ENCODE measurements at regions not wholly inside any gene's neighbourhood (a gene's known extent, or its start where the extent isn't known, plus 50 kb on each side); places are given as distances from the start of the nearest gene placed in this dataset.

DNA sequence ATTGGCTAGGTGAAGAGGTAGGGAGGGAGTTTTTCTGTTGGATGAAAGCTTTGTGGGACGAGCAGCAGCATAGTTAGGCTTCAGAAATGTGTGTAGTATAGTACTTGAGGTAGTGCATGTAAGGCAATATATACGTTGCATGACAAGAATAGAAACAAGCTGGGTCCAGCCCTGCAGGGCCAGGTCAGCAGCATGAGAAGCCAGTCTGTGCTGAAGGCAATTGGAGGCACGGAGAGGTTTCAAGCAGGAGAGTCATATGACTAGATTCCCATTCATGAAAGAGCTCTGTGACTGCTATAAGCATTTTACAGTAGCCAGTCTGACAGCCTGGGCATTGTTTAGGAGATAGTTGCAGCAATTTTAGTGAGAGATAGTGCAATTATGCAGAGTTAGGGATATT is 84.2 kb upstream of the DSCAM start:
- TF ChIP-seq RFX5 (IDR thresholded peaks at IDR 0.05; ENCODE audit: low read depth, low read length) = no peak
- TF ChIP-seq RCOR1 (IDR thresholded peaks at IDR 0.05; ENCODE audit: insufficient replicate concordance, low read length) = no peak
- no peak for TF ChIP-seq CHD1 (IDR thresholded peaks at IDR 0.05; ENCODE audit: low read depth, low read length)
- TF ChIP-seq, protein P1, sequence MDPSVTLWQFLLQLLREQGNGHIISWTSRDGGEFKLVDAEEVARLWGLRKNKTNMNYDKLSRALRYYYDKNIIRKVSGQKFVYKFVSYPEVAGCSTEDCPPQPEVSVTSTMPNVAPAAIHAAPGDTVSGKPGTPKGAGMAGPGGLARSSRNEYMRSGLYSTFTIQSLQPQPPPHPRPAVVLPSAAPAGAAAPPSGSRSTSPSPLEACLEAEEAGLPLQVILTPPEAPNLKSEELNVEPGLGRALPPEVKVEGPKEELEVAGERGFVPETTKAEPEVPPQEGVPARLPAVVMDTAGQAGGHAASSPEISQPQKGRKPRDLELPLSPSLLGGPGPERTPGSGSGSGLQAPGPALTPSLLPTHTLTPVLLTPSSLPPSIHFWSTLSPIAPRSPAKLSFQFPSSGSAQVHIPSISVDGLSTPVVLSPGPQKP (IDR thresholded peaks at IDR 0.05; ENCODE audit: borderline replicate concordance, low read depth, low read length) = no peak
- TF ChIP-seq, protein P2, sequence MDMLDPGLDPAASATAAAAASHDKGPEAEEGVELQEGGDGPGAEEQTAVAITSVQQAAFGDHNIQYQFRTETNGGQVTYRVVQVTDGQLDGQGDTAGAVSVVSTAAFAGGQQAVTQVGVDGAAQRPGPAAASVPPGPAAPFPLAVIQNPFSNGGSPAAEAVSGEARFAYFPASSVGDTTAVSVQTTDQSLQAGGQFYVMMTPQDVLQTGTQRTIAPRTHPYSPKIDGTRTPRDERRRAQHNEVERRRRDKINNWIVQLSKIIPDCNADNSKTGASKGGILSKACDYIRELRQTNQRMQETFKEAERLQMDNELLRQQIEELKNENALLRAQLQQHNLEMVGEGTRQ (IDR thresholded peaks at IDR 0.05; ENCODE audit: low read depth, low read length) = no peak
- TF ChIP-seq, protein P3, sequence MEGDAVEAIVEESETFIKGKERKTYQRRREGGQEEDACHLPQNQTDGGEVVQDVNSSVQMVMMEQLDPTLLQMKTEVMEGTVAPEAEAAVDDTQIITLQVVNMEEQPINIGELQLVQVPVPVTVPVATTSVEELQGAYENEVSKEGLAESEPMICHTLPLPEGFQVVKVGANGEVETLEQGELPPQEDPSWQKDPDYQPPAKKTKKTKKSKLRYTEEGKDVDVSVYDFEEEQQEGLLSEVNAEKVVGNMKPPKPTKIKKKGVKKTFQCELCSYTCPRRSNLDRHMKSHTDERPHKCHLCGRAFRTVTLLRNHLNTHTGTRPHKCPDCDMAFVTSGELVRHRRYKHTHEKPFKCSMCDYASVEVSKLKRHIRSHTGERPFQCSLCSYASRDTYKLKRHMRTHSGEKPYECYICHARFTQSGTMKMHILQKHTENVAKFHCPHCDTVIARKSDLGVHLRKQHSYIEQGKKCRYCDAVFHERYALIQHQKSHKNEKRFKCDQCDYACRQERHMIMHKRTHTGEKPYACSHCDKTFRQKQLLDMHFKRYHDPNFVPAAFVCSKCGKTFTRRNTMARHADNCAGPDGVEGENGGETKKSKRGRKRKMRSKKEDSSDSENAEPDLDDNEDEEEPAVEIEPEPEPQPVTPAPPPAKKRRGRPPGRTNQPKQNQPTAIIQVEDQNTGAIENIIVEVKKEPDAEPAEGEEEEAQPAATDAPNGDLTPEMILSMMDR (conservative IDR thresholded peaks at IDR 0.05; ENCODE audit: low read depth, low read length) = no peak
- no peak for TF ChIP-seq BHLHE40 (IDR thresholded peaks at IDR 0.05; ENCODE audit: low read depth, low read length)
- Histone ChIP-seq H2BK20ac (ENCODE audit: low read depth, low read length) (no peak overlapping the region), H2BK5ac (ENCODE audit: low read depth, low read length, poor library complexity, severe bottlenecking) (no peak overlapping the region), H3K4ac (ENCODE audit: low read depth, low read length) (no peak overlapping the region), H2BK15ac (ENCODE audit: low read depth, low read length) (no peak overlapping the region), H4K20me1 (ENCODE audit: insufficient read depth, low read length) (no peaks in the 10 kb centered on the region), H3K27ac (ENCODE audit: insufficient read depth, low read length) (no peak overlapping the region), H3K23ac (ENCODE audit: low read depth, low read length) (no peak overlapping the region), H2BK120ac (ENCODE audit: low read depth, low read length) (no peak overlapping the region), H3K27me3 (ENCODE audit: control insufficient read depth, insufficient read depth, low read length) (no peaks in the 10 kb centered on the region), H3K4me2 (ENCODE audit: low read depth, low read length) (no peak overlapping the region), H2AK5ac (ENCODE audit: low read depth, low read length) (no peak overlapping the region), H4K91ac (ENCODE audit: insufficient read depth, low read depth, low read length) (no peak overlapping the region), H3K79me1 (ENCODE audit: low read depth in 1 of 2, low read length in 2 of 2) (no peaks in the 10 kb centered on the region), H3K14ac (replicated peaks; ENCODE audit: low read depth, low read length) (no peak overlapping the region), H3K36me3 (ENCODE audit: control insufficient read depth, insufficient read depth, low read length) (no peaks in the 10 kb centered on the region), H2AK9ac (replicated peaks; ENCODE audit: low read depth, low read length, poor library complexity) (no peak overlapping the region), H4K8ac (ENCODE audit: low read depth in 2 of 2, low read length in 2 of 2) (no peak overlapping the region), H4K5ac (ENCODE audit: low read depth, low read length) (no peak overlapping the region), H3K9me1 (ENCODE audit: insufficient read depth, low read length) (no peaks in the 10 kb centered on the region), H3K9me3 (ENCODE audit: control insufficient read depth, insufficient read depth, low read length) (peaks cover 26% of the 10 kb centered on the region), H3K4me1 (ENCODE audit: control insufficient read depth, insufficient read depth, low read length) (no peaks in the 10 kb centered on the region), H3K56ac (ENCODE audit: extremely low read depth, insufficient read depth, low read length) (no peak overlapping the region), H3K18ac (ENCODE audit: low read depth, low read length) (no peak overlapping the region), H2AFZ (replicated peaks; ENCODE audit: low read length, poor library complexity) (no peak overlapping the region), H3K4me3 (ENCODE audit: insufficient read depth, low read depth, low read length) (no peak overlapping the region), H3K9ac (ENCODE audit: low read depth, low read length) (no peak overlapping the region)
- in situ Hi-C loops (cut with MboI; ENCODE audit: low sequenced_read_pairs) = no loop called here
- ChIA-PET POLR2A (ENCODE audit: unreplicated experiment) (no interaction called here), CTCF (no interaction called here)
- DNase-seq (no peak), ATAC-seq (ENCODE audit: low read depth) (no peak)
- intact Hi-C loops (cut with micrococcal nuclease) = no loop called here
- dilution Hi-C loops (cut with HindIII; ENCODE audit: low sequenced_read_pairs, unreplicated experiment) = no loop called here
- BruUV-seq (replicated peaks) = no TSS peak
- 13% methylated on average over 2 of the region's 3 CpGs; no CpG with 5 or more reads in 1 of the 2 experiments for WGBS, 2 experiments (ENCODE audit: extremely low coverage in 2 of 2, insufficient read length in 1 of 2)
